ENCODE measurements at regions not wholly inside any gene's neighbourhood (a gene's known extent, or its start where the extent isn't known, plus 50 kb on each side); places are given as distances from the start of the nearest gene placed in this dataset.
A peak's percentile ranks its signal among the peaks of the same experiment; 100 is the strongest.

GRCh38 chr6:104284872-104285271 lies 574.8 kb downstream of the HACE1 start:
- TF ChIP-seq CTCF (IDR thresholded peaks at IDR 0.05; ENCODE audit: insufficient read depth, low read length, poor library complexity, severe bottlenecking) = no peak
- H3K27me3 ChIP-seq (replicated peaks; ENCODE audit: control insufficient read depth, insufficient read depth, low read length) = no peaks in the 10 kb centered on the region
- DNase-seq (ENCODE audit: extremely low read depth, insufficient read length) = no peak
- no peaks in the 10 kb centered on the region for H3K36me3 ChIP-seq (ENCODE audit: control insufficient read depth, insufficient read depth, low read length)
- no peak overlapping the region for H3K4me3 ChIP-seq (replicated peaks; ENCODE audit: low read depth, low read length)

GRCh38 chr6:104282581-104282980 lies 577.1 kb downstream of the HACE1 start:
- H3K27me3 ChIP-seq (replicated peaks; ENCODE audit: control insufficient read depth, insufficient read depth, low read length) = no peaks in the 10 kb centered on the region
- no peaks in the 10 kb centered on the region for H3K36me3 ChIP-seq (ENCODE audit: control insufficient read depth, insufficient read depth, low read length)
- H3K4me3 ChIP-seq (replicated peaks; ENCODE audit: low read depth, low read length) = no peak overlapping the region
- DNase-seq (ENCODE audit: extremely low read depth, insufficient read length) = no peak
- TF ChIP-seq CTCF (IDR thresholded peaks at IDR 0.05; ENCODE audit: insufficient read depth, low read length, poor library complexity, severe bottlenecking) = no peak

- Histone ChIP-seq H3K4me3 (replicated peaks; ENCODE audit: low read depth, low read length) (no peak overlapping the region), H3K36me3 (ENCODE audit: control insufficient read depth, insufficient read depth, low read length) (no peaks in the 10 kb centered on the region), H3K27me3 (replicated peaks; ENCODE audit: control insufficient read depth, insufficient read depth, low read length) (no peaks in the 10 kb centered on the region)
- no peak for DNase-seq (ENCODE audit: extremely low read depth, insufficient read length)
- TF ChIP-seq CTCF (IDR thresholded peaks at IDR 0.05; ENCODE audit: insufficient read depth, low read length, poor library complexity, severe bottlenecking) = peak; percentile 28
These were observed 578.3 kb downstream of the HACE1 start for GRCh38 chr6:104281370-104281769.

GRCh38 chr6:104268389-104268788 lies 591.3 kb downstream of the HACE1 start:
- Histone ChIP-seq H3K4me3 (replicated peaks; ENCODE audit: low read depth, low read length) (no peak overlapping the region), H3K36me3 (ENCODE audit: control insufficient read depth, insufficient read depth, low read length) (no peaks in the 10 kb centered on the region), H3K27me3 (replicated peaks; ENCODE audit: control insufficient read depth, insufficient read depth, low read length) (no peaks in the 10 kb centered on the region)
- DNase-seq (ENCODE audit: extremely low read depth, insufficient read length) = no peak
- TF ChIP-seq CTCF (IDR thresholded peaks at IDR 0.05; ENCODE audit: insufficient read depth, low read length, poor library complexity, severe bottlenecking) = no peak

- no peak overlapping the region for H3K4me3 ChIP-seq (replicated peaks; ENCODE audit: low read depth, low read length)
- TF ChIP-seq CTCF (IDR thresholded peaks at IDR 0.05; ENCODE audit: insufficient read depth, low read length, poor library complexity, severe bottlenecking) = no peak
- no peak for DNase-seq (ENCODE audit: extremely low read depth, insufficient read length)
- no peaks in the 10 kb centered on the region for H3K36me3 ChIP-seq (ENCODE audit: control insufficient read depth, insufficient read depth, low read length)
- H3K27me3 ChIP-seq (replicated peaks; ENCODE audit: control insufficient read depth, insufficient read depth, low read length) = no peaks in the 10 kb centered on the region
These were observed 592.8 kb downstream of the HACE1 start for GRCh38 chr6:104266922-104267321.

GRCh38 chr6:104256646-104257045 lies 603.1 kb downstream of the HACE1 start:
- Histone ChIP-seq H3K4me3 (replicated peaks; ENCODE audit: low read depth, low read length) (no peak overlapping the region), H3K27me3 (replicated peaks; ENCODE audit: control insufficient read depth, insufficient read depth, low read length) (no peaks in the 10 kb centered on the region), H3K36me3 (ENCODE audit: control insufficient read depth, insufficient read depth, low read length) (no peaks in the 10 kb centered on the region)
- no peak for DNase-seq (ENCODE audit: extremely low read depth, insufficient read length)
- TF ChIP-seq CTCF (IDR thresholded peaks at IDR 0.05; ENCODE audit: insufficient read depth, low read length, poor library complexity, severe bottlenecking) = no peak
